ENCODE measurements at regions not wholly inside any gene's neighbourhood (a gene's known extent, or its start where the extent isn't known, plus 50 kb on each side); places are given as distances from the start of the nearest gene placed in this dataset.

- no peak for DNase-seq (ENCODE audit: low read depth in 3 of 3, low spot score in 2 of 3)
Observed at GRCh38 chr3:55343486-55344357, 143.4 kb downstream of the WNT5A start.

- no peak for DNase-seq (ENCODE audit: low read depth in 3 of 3, low spot score in 2 of 3)
Observed at GRCh38 chr3:55341502-55342031, 145.5 kb downstream of the WNT5A start.

GRCh38 chr3:55339819-55340218 is 147.3 kb downstream of the WNT5A start:
- DNase-seq (ENCODE audit: low read depth in 3 of 3, low spot score in 2 of 3) = no peak

- no peak for DNase-seq (ENCODE audit: low read depth in 3 of 3, low spot score in 2 of 3)
Observed at GRCh38 chr3:55339390-55339789, 147.7 kb downstream of the WNT5A start.

GRCh38 chr3:55337641-55338180 is 149.4 kb downstream of the WNT5A start:
- DNase-seq (ENCODE audit: low read depth in 3 of 3, low spot score in 2 of 3) = no peak

- no peak for DNase-seq (ENCODE audit: low read depth in 3 of 3, low spot score in 2 of 3)
Observed at GRCh38 chr3:55333923-55334322, 153.2 kb downstream of the WNT5A start.

- DNase-seq (ENCODE audit: low read depth in 3 of 3, low spot score in 2 of 3) = no peak
Observed at GRCh38 chr3:55333046-55333445, 154.1 kb downstream of the WNT5A start.

- peak in 2 of 3 donors; percentile 19 to 44 for DNase-seq (ENCODE audit: low read depth in 3 of 3, low spot score in 2 of 3)
Observed at GRCh38 chr3:55332176-55332575, 154.9 kb downstream of the WNT5A start.

GRCh38 chr3:55331524-55331923 is 155.6 kb downstream of the WNT5A start:
- DNase-seq (ENCODE audit: low read depth in 3 of 3, low spot score in 2 of 3) = no peak

- DNase-seq (ENCODE audit: low read depth in 3 of 3, low spot score in 2 of 3) = no peak
Observed at GRCh38 chr3:55330756-55331155, 156.3 kb downstream of the WNT5A start.

- no peak for DNase-seq (ENCODE audit: low read depth in 3 of 3, low spot score in 2 of 3)
Observed at GRCh38 chr3:55330355-55330754, 156.8 kb downstream of the WNT5A start.

- DNase-seq (ENCODE audit: low read depth in 3 of 3, low spot score in 2 of 3) = no peak
Observed at GRCh38 chr3:55329849-55330248, 157.3 kb downstream of the WNT5A start.

- no peak for DNase-seq (ENCODE audit: low read depth in 3 of 3, low spot score in 2 of 3)
Observed at GRCh38 chr3:55327131-55327920, 159.8 kb downstream of the WNT5A start.

- no peak for DNase-seq (ENCODE audit: low read depth in 3 of 3, low spot score in 2 of 3)
Observed at GRCh38 chr3:55322638-55323037, 164.5 kb downstream of the WNT5A start.

- no peak for DNase-seq (ENCODE audit: low read depth in 3 of 3, low spot score in 2 of 3)
Observed at GRCh38 chr3:55320928-55321327, 166.2 kb downstream of the WNT5A start.

- DNase-seq (ENCODE audit: low read depth in 3 of 3, low spot score in 2 of 3) = no peak
Observed at GRCh38 chr3:55315396-55315795, 171.7 kb downstream of the WNT5A start.

- DNase-seq (ENCODE audit: low read depth in 3 of 3, low spot score in 2 of 3) = no peak
Observed at GRCh38 chr3:55313666-55314065, 173.4 kb downstream of the WNT5A start.

GRCh38 chr3:55309336-55309735 is 177.8 kb downstream of the WNT5A start:
- DNase-seq (ENCODE audit: low read depth in 3 of 3, low spot score in 2 of 3) = no peak

GRCh38 chr3:55307622-55308021 is 179.5 kb downstream of the WNT5A start:
- DNase-seq (ENCODE audit: low read depth in 3 of 3, low spot score in 2 of 3) = no peak

GRCh38 chr3:55305696-55306485 is 181.2 kb downstream of the WNT5A start:
- no peak for DNase-seq (ENCODE audit: low read depth in 3 of 3, low spot score in 2 of 3)

GRCh38 chr3:55300701-55301100 is 186.4 kb downstream of the WNT5A start:
- no peak for DNase-seq (ENCODE audit: low read depth in 3 of 3, low spot score in 2 of 3)

Measured in right renal cortex interstitium (tissue), 3 donors.